PC-3 (cell line): ENCODE measurements at regions not wholly inside any gene's neighbourhood (a gene's known extent, or its start where the extent isn't known, plus 50 kb on each side); places are given as distances from the start of the nearest gene placed in this dataset.

Source experiments
- ATAC-seq: fragments of 200-7000 bp; cut with Tn5 transposase; 2 replicates; pipeline ENCODE4 v1.9.1; 2020; ENCODE audit warnings: mild to moderate bottlenecking, moderate library complexity
- BruUV-seq: library from RNA; stranded (reverse); fragments of 400-500 nt; replicated peaks from 2 replicates; lab custom pipeline; 2021; lab: Mats Ljungman, UMichigan
- CTCF ChIA-PET: fragments of 300-600 bp; sonication (Branson Sonifier 250); formaldehyde crosslinking; loops from one replicate; lab custom pipeline; 2022; ENCODE audit warnings: antibody characterized with exemption; lab: Charles Lee
- POLR2A ChIA-PET: fragments of 300-600 bp; sonication (Branson Sonifier 250); formaldehyde crosslinking; loops from one replicate; lab custom pipeline; 2022; ENCODE audit warnings: antibody characterized with exemption; ENCODE audit not compliant: unreplicated experiment; lab: Charles Lee
- DNase-seq: peaks from one replicate; pipeline ENCODE4 v3.0.0-alpha.2; 2015
- H2AFZ ChIP-seq: fragments of 300-600 bp; sonication (generic); 2 replicates; pipeline ENCODE4 v1.6.0; 2016; ENCODE audit warnings: antibody characterized with exemption, low read length
- H3F3A ChIP-seq: fragments of 300-600 bp; sonication (generic); one replicate; pipeline ENCODE4 v1.6.0; 2017; ENCODE audit warnings: antibody characterized with exemption, low read length, control low read depth, mild to moderate bottlenecking; ENCODE audit not compliant: unreplicated experiment
- H3K27ac ChIP-seq: fragments of 300-600 bp; sonication (generic); 2 replicates; pipeline ENCODE4 v1.5.1; 2016; ENCODE audit warnings: mild to moderate bottlenecking, low read length
- H3K27me3 ChIP-seq: fragments of 300-600 bp; sonication (generic); 2 replicates; pipeline ENCODE4 v1.6.1; 2016; ENCODE audit warnings: low read length, mixed read lengths
- H3K36me3 ChIP-seq: fragments of 300-600 bp; sonication (generic); 2 replicates; pipeline ENCODE4 v1.6.1; 2016; ENCODE audit warnings: low read depth, mixed run types, low read length, mixed read lengths
- H3K4me1 ChIP-seq: fragments of 300-600 bp; sonication (generic); 2 replicates; pipeline ENCODE4 v1.5.1; 2016; ENCODE audit warnings: low read length; ENCODE audit not compliant: insufficient read depth
- H3K4me2 ChIP-seq: fragments of 300-600 bp; sonication (generic); 2 replicates; pipeline ENCODE4 v1.6.0; 2016; ENCODE audit warnings: low read length
- H3K4me3 ChIP-seq: fragments of 300-600 bp; sonication (generic); 2 replicates; pipeline ENCODE4 v1.5.1; 2016; ENCODE audit warnings: mild to moderate bottlenecking, low read length, mixed read lengths
- H3K79me2 ChIP-seq: fragments of 300-600 bp; sonication (generic); 2 replicates; pipeline ENCODE4 v1.6.1; 2017; ENCODE audit warnings: low read length, mixed read lengths
- H3K9ac ChIP-seq: fragments of 300-600 bp; sonication (generic); 2 replicates; pipeline ENCODE4 v1.6.0; 2016; ENCODE audit warnings: mild to moderate bottlenecking, low read length
- H3K9me2 ChIP-seq: fragments of 300-600 bp; sonication (generic); replicated peaks from 2 replicates; pipeline ENCODE4 v1.6.1; 2016; ENCODE audit warnings: mixed run types, low read length, mixed read lengths
- H3K9me3 ChIP-seq: fragments of 300-600 bp; sonication (generic); 2 replicates; pipeline ENCODE4 v1.6.1; 2016; ENCODE audit warnings: low read length, mixed read lengths
- H4K20me1 ChIP-seq: fragments of 300-600 bp; sonication (generic); 2 replicates; pipeline ENCODE4 v1.6.1; 2016; ENCODE audit warnings: low read length, mixed read lengths
- EZH2 ChIP-seq: fragments of 300-600 bp; sonication (generic); IDR thresholded peaks from one replicate; pipeline ENCODE4 v1.6.1; 2017; ENCODE audit warnings: antibody characterized with exemption, mild to moderate bottlenecking, low read length; ENCODE audit not compliant: unreplicated experiment
- EZH2phosphoT487 ChIP-seq: fragments of 300-600 bp; sonication (generic); IDR thresholded peaks from 2 replicates; pipeline ENCODE4 v1.6.1; 2018; ENCODE audit warnings: mild to moderate bottlenecking, antibody characterized with exemption, low read length, borderline replicate concordance
- intact Hi-C: fragments of 100-400 bp; cut with micrococcal nuclease; formaldehyde crosslinking; loops from 2 replicates; pipeline ENCODE4 v1.9.0; 2023
- TF ChIP-seq, protein P1 (sequence below): fragments of 300-600 bp; sonication (generic); conservative IDR thresholded peaks from 2 replicates; pipeline ENCODE4 v1.5.1; 2017; ENCODE audit warnings: antibody characterized with exemption, low read depth, mild to moderate bottlenecking, low read length

DNA sequence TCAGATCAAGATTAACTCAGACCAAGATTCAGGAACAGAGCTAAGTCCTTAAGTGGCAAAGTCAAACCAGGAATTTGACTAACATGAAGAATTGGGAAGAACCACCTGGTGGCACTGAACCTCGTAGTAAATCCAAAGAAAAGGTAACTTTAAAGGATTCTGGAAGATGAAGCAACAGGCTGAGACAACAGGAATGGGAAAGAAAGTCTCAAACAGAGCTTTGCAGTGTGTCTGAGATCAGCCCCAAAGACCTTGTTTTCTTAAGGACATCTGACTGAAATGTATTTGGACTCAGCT is 126.1 kb downstream of the ASB9 start:
- no peaks in the 10 kb centered on the region for H3K4me1 ChIP-seq
- H4K20me1 ChIP-seq, result no peaks in the 10 kb centered on the region
- ChIA-PET CTCF (interaction anchor here (0.7 to 1.4 kb wide), 3 partner anchors 99 to 1104 kb away, joined by 4 to 10 read pairs (median 6); no protein-coding TSS in a partner anchor), POLR2A (no interaction called here)
- intact Hi-C loops, result loop anchor here (1.0 to 5.0 kb wide), 5 partner anchors 100 to 1106 kb away; partner anchors contain the start of genes FANCB and MOSPD2
- no peaks in the 10 kb centered on the region for H3K27me3 ChIP-seq
- H3K9ac ChIP-seq, result no peak overlapping the region
- no TSS peak for BruUV-seq
- H3F3A ChIP-seq, result no peaks in the 10 kb centered on the region
- no peak overlapping the region for H3K4me2 ChIP-seq
- H3K27ac ChIP-seq, result no peak overlapping the region
- H3K9me2 ChIP-seq, result no peaks in the 10 kb centered on the region
- H2AFZ ChIP-seq, result no peak overlapping the region
- H3K4me3 ChIP-seq, result no peak overlapping the region
- ATAC-seq, result peak; percentile 62
- no peaks in the 10 kb centered on the region for H3K9me3 ChIP-seq
- H3K36me3 ChIP-seq, result no peaks in the 10 kb centered on the region
- DNase-seq, result peak; percentile 18
- H3K79me2 ChIP-seq, result no peaks in the 10 kb centered on the region
- TF ChIP-seq EZH2 (no peak), EZH2phosphoT487 (no peak)
- TF ChIP-seq, protein P1, sequence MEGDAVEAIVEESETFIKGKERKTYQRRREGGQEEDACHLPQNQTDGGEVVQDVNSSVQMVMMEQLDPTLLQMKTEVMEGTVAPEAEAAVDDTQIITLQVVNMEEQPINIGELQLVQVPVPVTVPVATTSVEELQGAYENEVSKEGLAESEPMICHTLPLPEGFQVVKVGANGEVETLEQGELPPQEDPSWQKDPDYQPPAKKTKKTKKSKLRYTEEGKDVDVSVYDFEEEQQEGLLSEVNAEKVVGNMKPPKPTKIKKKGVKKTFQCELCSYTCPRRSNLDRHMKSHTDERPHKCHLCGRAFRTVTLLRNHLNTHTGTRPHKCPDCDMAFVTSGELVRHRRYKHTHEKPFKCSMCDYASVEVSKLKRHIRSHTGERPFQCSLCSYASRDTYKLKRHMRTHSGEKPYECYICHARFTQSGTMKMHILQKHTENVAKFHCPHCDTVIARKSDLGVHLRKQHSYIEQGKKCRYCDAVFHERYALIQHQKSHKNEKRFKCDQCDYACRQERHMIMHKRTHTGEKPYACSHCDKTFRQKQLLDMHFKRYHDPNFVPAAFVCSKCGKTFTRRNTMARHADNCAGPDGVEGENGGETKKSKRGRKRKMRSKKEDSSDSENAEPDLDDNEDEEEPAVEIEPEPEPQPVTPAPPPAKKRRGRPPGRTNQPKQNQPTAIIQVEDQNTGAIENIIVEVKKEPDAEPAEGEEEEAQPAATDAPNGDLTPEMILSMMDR, result no peak

DNA sequence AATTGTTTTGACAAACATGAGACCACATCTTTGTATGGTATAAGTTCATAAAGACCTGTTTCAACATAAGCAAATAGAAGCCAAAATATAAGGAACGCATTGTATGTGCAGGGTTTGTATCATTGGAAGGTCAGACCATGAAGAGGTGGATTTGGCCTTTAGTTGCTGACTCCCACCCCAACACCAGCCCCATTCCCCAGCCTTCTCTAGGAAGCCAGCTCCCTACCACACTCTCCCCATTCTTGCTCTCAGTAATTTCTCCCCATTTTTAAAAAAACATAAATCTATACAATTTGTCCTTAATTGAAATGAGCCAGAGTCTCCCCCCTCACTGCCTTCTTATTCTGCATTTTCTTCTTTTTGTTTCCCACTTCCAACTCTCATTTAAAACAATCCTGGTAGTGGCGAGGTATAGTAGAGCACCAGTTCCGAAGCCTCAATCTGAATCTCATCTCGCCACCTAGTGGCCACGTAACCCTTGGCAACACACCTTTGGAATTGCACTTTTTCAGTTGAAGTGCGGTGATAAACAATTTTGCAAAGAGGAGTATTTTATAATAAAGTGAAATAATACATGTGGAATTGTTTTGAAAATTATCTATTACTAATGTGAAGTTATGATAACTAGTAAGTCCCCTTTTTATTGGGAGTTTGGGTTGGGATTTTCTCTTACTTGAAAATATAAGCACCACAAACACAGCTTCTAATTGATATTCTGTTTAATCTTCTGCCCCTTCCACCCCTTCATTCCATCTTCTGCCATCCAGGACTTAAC is 126.6 kb downstream of the ASB9 start:
- H3K27ac ChIP-seq, result no peak overlapping the region
- H4K20me1 ChIP-seq, result no peaks in the 10 kb centered on the region
- intact Hi-C loops, result loop anchor here (1.0 to 5.0 kb wide), 5 partner anchors 100 to 1106 kb away; partner anchors contain the start of genes FANCB and MOSPD2
- no peaks in the 10 kb centered on the region for H3K9me3 ChIP-seq
- H2AFZ ChIP-seq, result no peak overlapping the region
- H3K9me2 ChIP-seq, result no peaks in the 10 kb centered on the region
- no peaks in the 10 kb centered on the region for H3K79me2 ChIP-seq
- no peak for TF ChIP-seq EZH2
- TF ChIP-seq, protein P1, result peak; percentile 90
- TF ChIP-seq EZH2phosphoT487, result no peak
- CTCF ChIA-PET, result interaction anchor here (0.7 to 1.4 kb wide), 4 partner anchors 100 to 1104 kb away, joined by 4 to 10 read pairs (median 5); no protein-coding TSS in a partner anchor
- BruUV-seq, result no TSS peak
- no peak overlapping the region for H3K4me3 ChIP-seq
- H3K4me2 ChIP-seq, result no peak overlapping the region
- no peaks in the 10 kb centered on the region for H3K4me1 ChIP-seq
- no peak overlapping the region for H3K9ac ChIP-seq
- no peaks in the 10 kb centered on the region for H3F3A ChIP-seq
- POLR2A ChIA-PET, result interaction anchor here (0.6 kb wide), 1 partner anchor 12 kb away, joined by 4 read pairs; no protein-coding TSS in a partner anchor
- DNase-seq (peak; percentile 75), ATAC-seq (peak; percentile 88)
- H3K36me3 ChIP-seq, result no peaks in the 10 kb centered on the region
- no peaks in the 10 kb centered on the region for H3K27me3 ChIP-seq
